ENCODE measurements at regions not wholly inside any gene's neighbourhood (a gene's known extent, or its start where the extent isn't known, plus 50 kb on each side); places are given as distances from the start of the nearest gene placed in this dataset.

DNA sequence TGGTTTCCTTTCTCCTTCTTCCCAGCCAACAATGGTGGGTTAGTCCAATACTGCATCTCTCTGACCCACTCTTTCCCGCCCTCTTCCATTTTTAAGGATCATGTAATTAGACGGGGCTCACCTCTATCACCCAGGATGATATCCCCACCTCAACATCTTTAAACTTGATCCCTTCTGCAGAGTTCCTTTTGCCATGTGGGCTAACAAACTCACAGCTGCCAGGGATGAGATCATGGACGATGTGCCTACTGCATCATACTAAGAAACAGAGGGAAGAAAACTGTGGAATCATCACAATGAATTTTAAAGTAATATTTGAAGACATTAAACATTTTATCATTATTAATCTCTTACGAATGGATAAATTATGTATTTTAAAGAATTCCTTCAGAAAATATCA, 183.5 kb downstream of the RDH14 start:
- Histone ChIP-seq H3K4me3 (ENCODE audit: insufficient read depth, low read length, poor library complexity, severe bottlenecking) (no peak overlapping the region), H3K36me3 (ENCODE audit: low read length) (no peaks in the 10 kb centered on the region), H3K9me3 (ENCODE audit: insufficient read depth, low read length) (no peaks in the 10 kb centered on the region), H3K79me2 (ENCODE audit: insufficient read depth, low read length) (no peaks in the 10 kb centered on the region), H4K20me1 (ENCODE audit: low read depth, low read length) (no peaks in the 10 kb centered on the region), H3F3A (ENCODE audit: insufficient read depth) (no peaks in the 10 kb centered on the region), H2AFZ (ENCODE audit: low read depth, low read length, severe bottlenecking) (no peak overlapping the region), H3K9me2 (replicated peaks; ENCODE audit: insufficient read depth, low read length) (no peaks in the 10 kb centered on the region), H3K4me2 (ENCODE audit: low read depth, low read length, poor library complexity, severe bottlenecking) (no peak overlapping the region), H3K27me3 (ENCODE audit: low read length) (no peaks in the 10 kb centered on the region), H3K27ac (ENCODE audit: low read depth, low read length) (no peak overlapping the region), H3K9ac (ENCODE audit: low read length) (no peak overlapping the region)
- no peak for TF ChIP-seq EZH2phosphoT487 (conservative IDR thresholded peaks at IDR 0.05; ENCODE audit: low read length)
- TF ChIP-seq, protein P1, sequence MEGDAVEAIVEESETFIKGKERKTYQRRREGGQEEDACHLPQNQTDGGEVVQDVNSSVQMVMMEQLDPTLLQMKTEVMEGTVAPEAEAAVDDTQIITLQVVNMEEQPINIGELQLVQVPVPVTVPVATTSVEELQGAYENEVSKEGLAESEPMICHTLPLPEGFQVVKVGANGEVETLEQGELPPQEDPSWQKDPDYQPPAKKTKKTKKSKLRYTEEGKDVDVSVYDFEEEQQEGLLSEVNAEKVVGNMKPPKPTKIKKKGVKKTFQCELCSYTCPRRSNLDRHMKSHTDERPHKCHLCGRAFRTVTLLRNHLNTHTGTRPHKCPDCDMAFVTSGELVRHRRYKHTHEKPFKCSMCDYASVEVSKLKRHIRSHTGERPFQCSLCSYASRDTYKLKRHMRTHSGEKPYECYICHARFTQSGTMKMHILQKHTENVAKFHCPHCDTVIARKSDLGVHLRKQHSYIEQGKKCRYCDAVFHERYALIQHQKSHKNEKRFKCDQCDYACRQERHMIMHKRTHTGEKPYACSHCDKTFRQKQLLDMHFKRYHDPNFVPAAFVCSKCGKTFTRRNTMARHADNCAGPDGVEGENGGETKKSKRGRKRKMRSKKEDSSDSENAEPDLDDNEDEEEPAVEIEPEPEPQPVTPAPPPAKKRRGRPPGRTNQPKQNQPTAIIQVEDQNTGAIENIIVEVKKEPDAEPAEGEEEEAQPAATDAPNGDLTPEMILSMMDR (IDR thresholded peaks at IDR 0.05; ENCODE audit: insufficient read depth, low read length, poor library complexity, severe bottlenecking): no peak

DNA sequence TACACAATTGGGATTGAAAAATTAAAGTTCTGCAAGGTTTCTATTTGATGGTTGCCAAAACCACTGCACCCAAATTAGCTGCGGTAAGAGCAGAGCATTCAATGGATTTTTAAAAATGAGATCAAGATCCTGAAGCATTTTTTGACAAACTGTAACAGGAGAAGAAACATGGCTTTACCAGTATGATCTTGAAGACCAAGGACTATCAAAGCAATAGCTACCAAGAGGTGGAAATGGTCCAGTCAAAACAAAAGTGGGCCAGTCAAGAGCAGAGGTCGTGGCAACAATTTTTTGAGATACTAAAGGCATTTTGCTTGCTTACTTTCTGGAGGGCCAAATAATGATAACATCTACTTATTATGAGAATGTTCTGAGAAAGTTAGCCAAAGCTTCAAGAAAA, 186.8 kb downstream of the RDH14 start:
- H3K9me2 ChIP-seq (replicated peaks; ENCODE audit: insufficient read depth, low read length): no peaks in the 10 kb centered on the region
- H3K27ac ChIP-seq (ENCODE audit: low read depth, low read length): no peak overlapping the region
- no peaks in the 10 kb centered on the region for H3K36me3 ChIP-seq (ENCODE audit: low read length)
- H3F3A ChIP-seq (ENCODE audit: insufficient read depth): no peaks in the 10 kb centered on the region
- no peaks in the 10 kb centered on the region for H3K27me3 ChIP-seq (ENCODE audit: low read length)
- H4K20me1 ChIP-seq (ENCODE audit: low read depth, low read length): no peaks in the 10 kb centered on the region
- TF ChIP-seq, protein P1 (IDR thresholded peaks at IDR 0.05; ENCODE audit: insufficient read depth, low read length, poor library complexity, severe bottlenecking): no peak
- TF ChIP-seq EZH2phosphoT487 (conservative IDR thresholded peaks at IDR 0.05; ENCODE audit: low read length): no peak
- no peaks in the 10 kb centered on the region for H3K79me2 ChIP-seq (ENCODE audit: insufficient read depth, low read length)
- H2AFZ ChIP-seq (ENCODE audit: low read depth, low read length, severe bottlenecking): no peak overlapping the region
- H3K9me3 ChIP-seq (ENCODE audit: insufficient read depth, low read length): no peaks in the 10 kb centered on the region
- no peak overlapping the region for H3K4me2 ChIP-seq (ENCODE audit: low read depth, low read length, poor library complexity, severe bottlenecking)
- no peak overlapping the region for H3K4me3 ChIP-seq (ENCODE audit: insufficient read depth, low read length, poor library complexity, severe bottlenecking)
- no peak overlapping the region for H3K9ac ChIP-seq (ENCODE audit: low read length)

DNA sequence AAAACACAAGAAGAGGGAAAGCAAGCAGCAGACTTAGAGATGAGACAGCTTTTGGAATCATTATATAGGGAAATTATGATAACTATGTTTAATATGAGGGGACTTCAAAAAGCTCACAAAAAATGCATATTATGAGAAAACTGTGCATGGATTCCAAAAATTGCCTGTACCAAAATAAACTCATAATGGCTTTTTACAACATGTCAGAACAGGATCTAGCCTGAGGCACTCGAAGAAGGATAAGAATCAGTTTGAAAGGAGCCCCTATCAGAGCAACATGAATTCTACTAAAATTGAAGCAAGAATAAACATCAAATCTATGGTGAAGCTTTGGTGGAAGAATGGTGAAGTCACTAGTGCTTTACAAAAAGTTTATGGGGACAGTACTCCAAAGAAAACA, 187.4 kb downstream of the RDH14 start:
- Histone ChIP-seq H3K27ac (ENCODE audit: low read depth, low read length) (no peak overlapping the region), H4K20me1 (ENCODE audit: low read depth, low read length) (no peaks in the 10 kb centered on the region), H3K4me2 (ENCODE audit: low read depth, low read length, poor library complexity, severe bottlenecking) (no peak overlapping the region), H3K36me3 (ENCODE audit: low read length) (no peaks in the 10 kb centered on the region), H3K4me3 (ENCODE audit: insufficient read depth, low read length, poor library complexity, severe bottlenecking) (no peak overlapping the region), H2AFZ (ENCODE audit: low read depth, low read length, severe bottlenecking) (no peak overlapping the region), H3K9me2 (replicated peaks; ENCODE audit: insufficient read depth, low read length) (no peaks in the 10 kb centered on the region), H3K9me3 (ENCODE audit: insufficient read depth, low read length) (no peaks in the 10 kb centered on the region), H3K79me2 (ENCODE audit: insufficient read depth, low read length) (no peaks in the 10 kb centered on the region), H3K9ac (ENCODE audit: low read length) (no peak overlapping the region), H3F3A (ENCODE audit: insufficient read depth) (no peaks in the 10 kb centered on the region), H3K27me3 (ENCODE audit: low read length) (no peaks in the 10 kb centered on the region)
- no peak for TF ChIP-seq EZH2phosphoT487 (conservative IDR thresholded peaks at IDR 0.05; ENCODE audit: low read length)
- TF ChIP-seq, protein P1 (IDR thresholded peaks at IDR 0.05; ENCODE audit: insufficient read depth, low read length, poor library complexity, severe bottlenecking): no peak
